MM.1S (cell line): ENCODE measurements at regions not wholly inside any gene's neighbourhood (a gene's known extent, or its start where the extent isn't known, plus 50 kb on each side); places are given as distances from the start of the nearest gene placed in this dataset.

Experiments
- DNase-seq: peaks from one replicate; pipeline ENCODE4 v3.0.0-alpha.2; 2015
- H2AFZ ChIP-seq: fragments of 300-600 bp; sonication (generic); 2 replicates; pipeline ENCODE4 v1.6.0; 2016; ENCODE audit warnings: antibody characterized with exemption, low read length
- H3F3A ChIP-seq: fragments of 300-600 bp; sonication (generic); 2 replicates; pipeline ENCODE4 v1.6.1; 2016; ENCODE audit warnings: mild to moderate bottlenecking, antibody characterized with exemption, low read length, moderate library complexity, mixed read lengths; ENCODE audit not compliant: insufficient read depth
- H3K27ac ChIP-seq: fragments of 300-600 bp; sonication (generic); 2 replicates; pipeline ENCODE4 v1.5.1; 2016; ENCODE audit warnings: mild to moderate bottlenecking, low read length
- H3K27me3 ChIP-seq: fragments of 300-600 bp; sonication (generic); replicated peaks from 2 replicates; pipeline ENCODE4 v1.6.0; 2016; ENCODE audit warnings: low read length; ENCODE audit not compliant: insufficient read depth
- H3K36me3 ChIP-seq: fragments of 300-600 bp; sonication (generic); replicated peaks from 2 replicates; pipeline ENCODE4 v1.6.1; 2016; ENCODE audit warnings: mild to moderate bottlenecking, low read length, mixed read lengths; ENCODE audit not compliant: insufficient read depth
- H3K4me1 ChIP-seq: fragments of 300-600 bp; sonication (generic); 2 replicates; pipeline ENCODE4 v1.6.1; 2016; ENCODE audit warnings: low read length, mixed read lengths
- H3K4me2 ChIP-seq: fragments of 300-600 bp; sonication (generic); 2 replicates; pipeline ENCODE4 v1.6.0; 2016; ENCODE audit warnings: low read depth, low read length
- H3K4me3 ChIP-seq: fragments of 300-600 bp; sonication (generic); 2 replicates; pipeline ENCODE4 v1.5.1; 2016; ENCODE audit warnings: low read length, mixed read lengths
- H3K79me2 ChIP-seq: fragments of 300-600 bp; sonication (generic); 2 replicates; pipeline ENCODE4 v1.6.1; 2016; ENCODE audit warnings: mixed run types, low read length, mixed read lengths
- H3K9ac ChIP-seq: fragments of 300-600 bp; sonication (generic); 2 replicates; pipeline ENCODE4 v1.6.1; 2016; ENCODE audit warnings: low read length, mixed read lengths
- H3K9me2 ChIP-seq: fragments of 300-600 bp; sonication (generic); replicated peaks from 2 replicates; pipeline ENCODE4 v1.6.1; 2016; ENCODE audit warnings: mild to moderate bottlenecking, low read length, mixed read lengths; ENCODE audit not compliant: insufficient read depth
- H3K9me3 ChIP-seq: fragments of 300-600 bp; sonication (generic); replicated peaks from 2 replicates; pipeline ENCODE4 v1.6.1; 2016; ENCODE audit warnings: mild to moderate bottlenecking, low read length, mixed read lengths; ENCODE audit not compliant: insufficient read depth
- H4K20me1 ChIP-seq: fragments of 300-600 bp; sonication (generic); 2 replicates; pipeline ENCODE4 v1.6.1; 2016; ENCODE audit warnings: mild to moderate bottlenecking, low read length, moderate library complexity, mixed read lengths; ENCODE audit not compliant: insufficient read depth
- EZH2 ChIP-seq: fragments of 300-600 bp; sonication (generic); optimal IDR thresholded peaks from 2 replicates; pipeline ENCODE3; 2017; ENCODE audit warnings: low read depth, mild to moderate bottlenecking, antibody characterized with exemption, low read length, mixed read lengths
- EZH2phosphoT487 ChIP-seq: fragments of 300-600 bp; sonication (generic); IDR thresholded peaks from 2 replicates; pipeline ENCODE4 v1.6.1; 2018; ENCODE audit warnings: antibody characterized with exemption, low read length
- TF ChIP-seq, protein P1 (sequence below): fragments of 300-600 bp; sonication (generic); IDR thresholded peaks from 2 replicates; pipeline ENCODE4 v1.5.1; 2016; ENCODE audit warnings: antibody characterized with exemption, low read length, mixed read lengths

DNA sequence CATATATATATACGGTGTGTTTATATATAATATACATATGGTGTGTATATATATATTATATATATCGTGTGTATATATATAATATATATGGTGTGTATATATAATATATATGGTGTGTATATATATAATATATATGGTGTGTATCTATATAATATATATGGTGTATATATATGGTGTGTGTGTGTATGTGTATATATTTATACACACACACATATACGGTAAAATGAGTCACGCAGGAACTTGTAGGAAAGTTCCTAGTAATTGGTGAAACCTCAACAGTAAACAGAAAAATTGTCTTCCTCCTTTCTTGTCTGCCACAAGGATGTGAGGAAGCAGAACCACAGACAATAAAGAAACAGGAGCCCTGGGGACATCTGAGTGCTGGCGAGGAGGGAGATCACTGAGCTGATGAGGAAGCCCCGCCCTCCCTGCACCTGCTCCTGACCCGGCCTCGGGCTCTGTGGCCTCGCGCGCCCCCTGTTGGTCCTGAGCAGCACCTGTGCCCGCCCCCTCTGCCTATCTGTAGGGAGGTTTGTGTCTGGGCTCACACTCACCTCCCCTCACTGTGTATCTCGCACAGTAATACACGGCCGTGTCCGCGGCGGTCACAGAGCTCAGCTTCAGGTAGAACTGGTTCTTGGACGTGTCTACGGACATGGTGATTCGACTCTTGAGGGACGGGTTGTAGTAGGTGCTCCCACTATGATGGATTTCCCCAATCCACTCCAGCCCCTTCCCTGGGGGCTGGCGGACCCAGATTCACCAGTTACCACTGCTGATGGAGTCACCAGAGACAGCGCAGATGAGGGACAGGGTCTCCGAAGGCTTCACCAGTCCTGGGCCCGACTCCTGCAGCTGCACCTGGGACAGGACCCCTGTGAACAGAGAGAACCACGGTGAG lies 1079.4 kb downstream of the TMEM121 start:
- no peaks in the 10 kb centered on the region for H3F3A ChIP-seq
- no peaks in the 10 kb centered on the region for H3K9me3 ChIP-seq
- no peak overlapping the region for H3K9ac ChIP-seq
- peak overlapping the region; percentile 39; the same call in 1 of the 2 replicates for H3K4me2 ChIP-seq
- H2AFZ ChIP-seq, result no peak overlapping the region
- H3K36me3 ChIP-seq, result no peaks in the 10 kb centered on the region
- H3K79me2 ChIP-seq, result no peaks in the 10 kb centered on the region
- no peak overlapping the region for H3K27ac ChIP-seq
- H3K4me3 ChIP-seq, result no peak overlapping the region
- peak; percentile 76 for DNase-seq
- no peaks in the 10 kb centered on the region for H3K27me3 ChIP-seq
- H3K4me1 ChIP-seq, result no peaks in the 10 kb centered on the region
- no peaks in the 10 kb centered on the region for H3K9me2 ChIP-seq
- no peak for TF ChIP-seq EZH2
- TF ChIP-seq, protein P1, sequence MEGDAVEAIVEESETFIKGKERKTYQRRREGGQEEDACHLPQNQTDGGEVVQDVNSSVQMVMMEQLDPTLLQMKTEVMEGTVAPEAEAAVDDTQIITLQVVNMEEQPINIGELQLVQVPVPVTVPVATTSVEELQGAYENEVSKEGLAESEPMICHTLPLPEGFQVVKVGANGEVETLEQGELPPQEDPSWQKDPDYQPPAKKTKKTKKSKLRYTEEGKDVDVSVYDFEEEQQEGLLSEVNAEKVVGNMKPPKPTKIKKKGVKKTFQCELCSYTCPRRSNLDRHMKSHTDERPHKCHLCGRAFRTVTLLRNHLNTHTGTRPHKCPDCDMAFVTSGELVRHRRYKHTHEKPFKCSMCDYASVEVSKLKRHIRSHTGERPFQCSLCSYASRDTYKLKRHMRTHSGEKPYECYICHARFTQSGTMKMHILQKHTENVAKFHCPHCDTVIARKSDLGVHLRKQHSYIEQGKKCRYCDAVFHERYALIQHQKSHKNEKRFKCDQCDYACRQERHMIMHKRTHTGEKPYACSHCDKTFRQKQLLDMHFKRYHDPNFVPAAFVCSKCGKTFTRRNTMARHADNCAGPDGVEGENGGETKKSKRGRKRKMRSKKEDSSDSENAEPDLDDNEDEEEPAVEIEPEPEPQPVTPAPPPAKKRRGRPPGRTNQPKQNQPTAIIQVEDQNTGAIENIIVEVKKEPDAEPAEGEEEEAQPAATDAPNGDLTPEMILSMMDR, result peak; percentile 54
- no peaks in the 10 kb centered on the region for H4K20me1 ChIP-seq

DNA sequence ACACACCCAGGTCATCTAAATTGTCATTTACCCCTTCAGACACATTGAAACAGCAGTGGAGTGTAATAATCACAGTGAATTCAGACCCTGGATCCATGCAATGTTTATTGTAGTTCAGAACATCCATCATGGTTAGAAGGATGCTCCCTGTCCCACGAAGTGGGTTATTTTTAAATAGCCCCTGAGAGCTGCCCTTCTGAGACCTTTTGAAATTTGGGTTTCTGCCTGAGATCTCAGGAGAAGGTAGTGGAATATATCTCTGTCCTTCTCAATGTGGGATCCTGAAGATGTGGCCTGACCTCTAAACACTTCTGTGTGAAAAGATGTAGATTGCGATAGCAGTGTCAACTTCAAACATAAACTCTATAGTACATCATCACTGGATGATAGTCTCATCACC lies 1080.6 kb downstream of the TMEM121 start:
- DNase-seq, result no peak
- Histone ChIP-seq H3F3A (no peaks in the 10 kb centered on the region), H3K27ac (no peak overlapping the region), H3K36me3 (no peaks in the 10 kb centered on the region), H4K20me1 (no peaks in the 10 kb centered on the region), H3K4me1 (no peaks in the 10 kb centered on the region), H3K27me3 (no peaks in the 10 kb centered on the region), H3K4me3 (no peak overlapping the region), H3K9me3 (no peaks in the 10 kb centered on the region), H3K4me2 (no peak overlapping the region), H3K9me2 (no peaks in the 10 kb centered on the region), H3K9ac (no peak overlapping the region), H3K79me2 (no peaks in the 10 kb centered on the region), H2AFZ (no peak overlapping the region)
- TF ChIP-seq EZH2 (no peak), EZH2phosphoT487 (no peak)
- TF ChIP-seq, protein P1, result no peak

DNA sequence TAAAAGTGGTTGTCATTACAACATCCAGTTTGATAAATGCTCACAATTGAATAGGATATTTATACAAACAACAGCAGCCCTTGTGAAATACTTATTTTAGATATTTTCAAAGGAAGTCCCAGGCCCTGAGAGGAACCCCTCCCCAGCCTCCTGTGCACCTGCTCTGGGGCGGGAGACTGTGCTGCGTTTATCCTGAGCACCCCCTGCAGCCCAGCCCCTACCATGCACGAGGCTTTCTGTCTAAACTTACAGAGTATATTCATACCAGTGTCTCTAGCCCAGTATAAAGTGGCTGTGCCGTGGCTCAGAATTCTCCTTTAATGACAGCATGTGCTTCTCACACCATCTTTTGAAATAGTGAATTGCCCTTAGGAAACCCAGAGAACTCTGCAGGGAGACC lies 1084.3 kb downstream of the TMEM121 start:
- H3K9me2 ChIP-seq, result no peaks in the 10 kb centered on the region
- no peaks in the 10 kb centered on the region for H3K27me3 ChIP-seq
- H4K20me1 ChIP-seq, result no peaks in the 10 kb centered on the region
- TF ChIP-seq, protein P1, result no peak
- TF ChIP-seq EZH2 (no peak), EZH2phosphoT487 (no peak)
- H3K9me3 ChIP-seq, result no peaks in the 10 kb centered on the region
- no peak overlapping the region for H3K4me2 ChIP-seq
- no peaks in the 10 kb centered on the region for H3K4me1 ChIP-seq
- H3F3A ChIP-seq, result no peaks in the 10 kb centered on the region
- H3K9ac ChIP-seq, result no peak overlapping the region
- no peak overlapping the region for H2AFZ ChIP-seq
- H3K4me3 ChIP-seq, result no peak overlapping the region
- H3K27ac ChIP-seq, result no peak overlapping the region
- DNase-seq, result no peak
- H3K36me3 ChIP-seq, result no peaks in the 10 kb centered on the region
- no peaks in the 10 kb centered on the region for H3K79me2 ChIP-seq
